Body of pancreas (tissue), 4 donors: ENCODE measurements at regions not wholly inside any gene's neighbourhood (a gene's known extent, or its start where the extent isn't known, plus 50 kb on each side); places are given as distances from the start of the nearest gene placed in this dataset.

Source experiments
- CTCF ChIP-seq, 7 experiments: fragments of 450-650 bp in 4 of 7; fragments of 200-600 bp in 3 of 7; sonication (generic) in 3 of 7; IDR thresholded peaks; one replicate each; pipeline ENCODE4 v1.5.1; 2016 to 2019; ENCODE audit warnings: antibody characterized with exemption in 7 of 7
- POLR2A ChIP-seq, 3 donors: fragments of 450-650 bp; IDR thresholded peaks; one replicate each; pipeline ENCODE4 v1.6.1; 2016; ENCODE audit warnings: antibody characterized with exemption in 3 of 3, mild to moderate bottlenecking in 2 of 3

DNA sequence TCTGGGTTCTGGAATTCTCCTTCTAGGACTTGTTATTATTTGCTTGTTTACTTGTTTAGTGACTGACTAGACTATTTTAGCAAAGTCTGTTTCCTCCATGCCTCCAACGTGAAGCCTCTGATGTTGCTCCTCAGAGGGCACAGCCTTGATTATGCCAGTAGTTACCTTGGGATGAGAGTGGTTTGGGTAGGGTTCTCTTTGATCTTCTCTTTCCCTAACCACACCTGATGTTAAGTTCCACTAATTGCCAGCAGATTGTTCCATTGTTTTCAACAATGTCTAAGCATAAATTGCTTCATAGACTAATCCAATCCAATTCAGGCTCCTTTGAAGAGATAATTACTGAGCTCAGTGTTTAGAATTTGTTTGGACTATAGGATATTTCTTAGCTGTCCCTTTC is 352.7 kb upstream of the DIPK2B start:
- TF ChIP-seq CTCF (IDR thresholded peaks at IDR 0.05) (no peak), POLR2A (IDR thresholded peaks at IDR 0.05) (no peak)
